Lung (tissue), 11 donors: ENCODE measurements at regions not wholly inside any gene's neighbourhood (a gene's known extent, or its start where the extent isn't known, plus 50 kb on each side); places are given as distances from the start of the nearest gene placed in this dataset.

Source experiments
- ATAC-seq: fragments of 200-7000 bp; cut with Tn5 transposase; one replicate; pipeline ENCODE4 v1.9.1; 2020; ENCODE audit warnings: moderate number of reproducible peaks; ENCODE audit not compliant: insufficient read depth, low FRiP score
- DNase-seq, 3 donors: peaks; one replicate each; pipeline ENCODE4 v3.0.0-alpha.2; 2013 to 2017
- H3K27ac ChIP-seq, 2 donors: one replicate each; pipeline ENCODE4 v1.5.1; 2013; ENCODE audit warnings: mild to moderate bottlenecking in 2 of 2, moderate library complexity in 2 of 2, control low read depth in 1 of 2, inconsistent platforms in 1 of 2, low read depth in 1 of 2, low read length in 1 of 2
- H3K27me3 ChIP-seq, 3 donors: one replicate each; pipeline ENCODE4 v1.5.1; 2013; ENCODE audit warnings: low read length in 2 of 3; ENCODE audit not compliant: control insufficient read depth in 3 of 3, insufficient read depth in 3 of 3
- H3K36me3 ChIP-seq, 4 donors: one replicate each; pipeline ENCODE4 v1.5.1; 2013; ENCODE audit warnings: low read length in 4 of 4, mild to moderate bottlenecking in 1 of 4, moderate library complexity in 1 of 4; ENCODE audit not compliant: control insufficient read depth in 4 of 4, insufficient read depth in 4 of 4
- H3K4me1 ChIP-seq, 5 donors: one replicate each; pipeline ENCODE4 v1.5.1; 2013; ENCODE audit warnings: low read length in 5 of 5, mild to moderate bottlenecking in 2 of 5, moderate library complexity in 1 of 5; ENCODE audit not compliant: control insufficient read depth in 5 of 5, insufficient read depth in 5 of 5
- H3K4me3 ChIP-seq: one replicate; pipeline ENCODE4 v1.5.1; 2013; ENCODE audit warnings: mild to moderate bottlenecking, control low read depth, moderate library complexity
- H3K9ac ChIP-seq, 2 donors: one replicate each; pipeline ENCODE4 v1.5.1; 2013; ENCODE audit warnings: low read length in 2 of 2, control low read depth in 1 of 2; ENCODE audit not compliant: insufficient read depth in 1 of 2
- H3K9me3 ChIP-seq, 4 donors: one replicate each; pipeline ENCODE4 v1.5.1; 2013; ENCODE audit warnings: low read length in 3 of 4, mild to moderate bottlenecking in 1 of 4, moderate library complexity in 1 of 4; ENCODE audit not compliant: control insufficient read depth in 4 of 4, insufficient read depth in 3 of 4
- CTCF ChIP-seq: IDR thresholded peaks from 2 replicates; pipeline ENCODE4 v1.5.1; 2012; ENCODE audit warnings: mild to moderate bottlenecking; ENCODE audit errors: control extremely low read depth, extremely low read depth
- WGBS, 2 donors: extraction: QIAGEN DNeasy Blood & Tissue Kit; methylation state at CpG; one replicate each; pipeline ENCODE4 v1.1.7; 2013; 5-methylcytosine and 5-hydroxymethylcytosine counted together
- donor health status: control.
- donor health status: control.
- donor health status: Bipolar disorder and iron deficiency.
- donor health status: healthy.
- donor health status: DM: yes; HTN: yes; CAD: no.

GRCh38 chr20:47863981-47864380 lies 78.7 kb upstream of the SULF2 start:
- no peak for TF ChIP-seq CTCF
- Histone ChIP-seq H3K36me3 (no peaks in the 10 kb centered on the region), H3K9ac (no peak overlapping the region), H3K27ac (no peak overlapping the region), H3K4me1 (peaks cover 0 to 2% (median 0%) of the 10 kb centered on the region in 5 donors), H3K4me3 (no peak overlapping the region), H3K9me3 (peaks cover 0 to 5% (median 0%) of the 10 kb centered on the region in 4 donors), H3K27me3 (peaks cover 0 to 2% (median 0%) of the 10 kb centered on the region in 3 donors)
- DNase-seq (no peak), ATAC-seq (no peak)
- 78 to 86% methylated on average over 2 of the region's 2 CpGs for WGBS, 2 donors

- H3K9me3 ChIP-seq = peaks cover 0 to 5% (median 0%) of the 10 kb centered on the region in 4 donors
- peaks cover 0 to 2% (median 0%) of the 10 kb centered on the region in 5 donors for H3K4me1 ChIP-seq
- H3K9ac ChIP-seq = no peak overlapping the region
- WGBS, 2 donors = 75 to 82% methylated on average over 3 of the region's 3 CpGs
- peaks cover 0 to 2% (median 0%) of the 10 kb centered on the region in 3 donors for H3K27me3 ChIP-seq
- ATAC-seq (no peak), DNase-seq (no peak)
- no peak for TF ChIP-seq CTCF
- H3K4me3 ChIP-seq = no peak overlapping the region
- no peaks in the 10 kb centered on the region for H3K36me3 ChIP-seq
- no peak overlapping the region for H3K27ac ChIP-seq
Measured at GRCh38 chr20:47863315-47863965, 78.2 kb upstream of the SULF2 start.

GRCh38 chr20:47862574-47863240 lies 77.4 kb upstream of the SULF2 start:
- Histone ChIP-seq H3K9me3 (peaks cover 0 to 5% (median 0%) of the 10 kb centered on the region in 4 donors), H3K4me1 (peaks cover 0 to 2% (median 0%) of the 10 kb centered on the region in 5 donors), H3K4me3 (no peak overlapping the region), H3K36me3 (no peaks in the 10 kb centered on the region), H3K27me3 (peaks cover 0 to 2% (median 0%) of the 10 kb centered on the region in 3 donors), H3K27ac (no peak overlapping the region), H3K9ac (no peak overlapping the region)
- WGBS, 2 donors = 76 to 82% methylated on average over 4 of the region's 4 CpGs
- TF ChIP-seq CTCF = no peak
- DNase-seq (no peak), ATAC-seq (no peak)
